ENCODE measurements at regions not wholly inside any gene's neighbourhood (a gene's known extent, or its start where the extent isn't known, plus 50 kb on each side); places are given as distances from the start of the nearest gene placed in this dataset.

GRCh38 chr1:115575661-115576060, 66.1 kb upstream of the VANGL1 start:
- TF ChIP-seq CTCF (IDR thresholded peaks at IDR 0.05): no peak
- TF ChIP-seq POLR2A (IDR thresholded peaks at IDR 0.05): no peak

All from esophagus squamous epithelium (tissue), 4 donors.